ENCODE measurements at regions not wholly inside any gene's neighbourhood (a gene's known extent, or its start where the extent isn't known, plus 50 kb on each side); places are given as distances from the start of the nearest gene placed in this dataset.

DNA sequence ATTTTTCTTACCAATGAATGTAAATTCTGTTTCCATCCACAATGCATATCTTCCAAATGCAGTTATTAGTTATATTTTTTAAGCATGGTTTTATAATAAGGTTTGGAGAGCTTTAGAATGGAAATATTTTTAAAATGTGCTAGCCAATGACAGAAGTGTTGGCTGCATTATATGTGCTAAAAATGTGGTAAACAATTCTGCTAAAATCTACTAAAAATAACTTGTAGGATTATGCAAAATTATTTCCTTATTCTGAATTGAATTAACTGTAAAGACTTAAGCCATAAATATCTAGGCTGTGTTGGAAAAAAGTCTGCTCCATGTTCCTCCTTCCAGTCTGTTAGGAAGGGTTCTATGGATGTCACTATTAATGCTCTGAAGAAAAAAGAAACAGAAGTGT is 503.3 kb downstream of the PRR16 start:
- ATAC-seq (no peak), DNase-seq (no peak)
- intact Hi-C loops (cut with DNase I) = no loop called here

- DNase-seq = no peak
Observed at GRCh38 chr5:120974690-120975089, 510.6 kb downstream of the PRR16 start.

DNA sequence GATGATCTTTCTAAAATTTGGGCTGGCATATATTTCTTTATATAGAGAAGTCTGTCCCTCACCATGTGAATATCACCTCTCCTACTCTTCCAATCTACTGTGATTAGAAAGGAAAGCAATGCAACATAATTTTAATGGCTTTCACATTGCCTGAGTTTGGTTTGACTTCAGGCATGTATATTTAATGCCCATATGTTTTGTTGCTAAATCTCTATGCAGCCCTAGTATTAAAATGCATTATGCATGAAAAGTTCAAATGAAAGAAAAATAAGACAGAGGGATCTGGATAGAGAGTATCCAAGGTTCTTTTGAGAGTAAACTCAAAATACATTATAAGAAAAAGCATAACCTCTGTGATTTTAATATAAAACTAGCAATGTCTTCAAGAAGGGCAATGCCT is 518.3 kb downstream of the PRR16 start:
- ATAC-seq = no peak
- no peak for DNase-seq
- intact Hi-C loops (cut with DNase I) = no loop called here

More at GRCh38 chr5:120974690-120975089, 510.6 kb downstream of the PRR16 start:
- intact Hi-C loops (cut with DNase I) = no loop called here
- ATAC-seq = no peak

GRCh38 chr5:120985526-120985925 is 521.4 kb downstream of the PRR16 start:
- no peak for ATAC-seq
- intact Hi-C loops (cut with DNase I) = no loop called here

GRCh38 chr5:120988491-120988890 is 524.4 kb downstream of the PRR16 start:
- DNase-seq (no peak), ATAC-seq (no peak)
- intact Hi-C loops (cut with DNase I) = no loop called here

More at GRCh38 chr5:120985526-120985925, 521.4 kb downstream of the PRR16 start:
- DNase-seq = no peak

- ATAC-seq (no peak), DNase-seq (no peak)
- intact Hi-C loops (cut with DNase I) = no loop called here
Observed at GRCh38 chr5:120988941-120989340, 524.8 kb downstream of the PRR16 start.

- DNase-seq (no peak), ATAC-seq (no peak)
- intact Hi-C loops (cut with DNase I) = no loop called here
Observed at GRCh38 chr5:120991569-120991968, 527.5 kb downstream of the PRR16 start.

DNA sequence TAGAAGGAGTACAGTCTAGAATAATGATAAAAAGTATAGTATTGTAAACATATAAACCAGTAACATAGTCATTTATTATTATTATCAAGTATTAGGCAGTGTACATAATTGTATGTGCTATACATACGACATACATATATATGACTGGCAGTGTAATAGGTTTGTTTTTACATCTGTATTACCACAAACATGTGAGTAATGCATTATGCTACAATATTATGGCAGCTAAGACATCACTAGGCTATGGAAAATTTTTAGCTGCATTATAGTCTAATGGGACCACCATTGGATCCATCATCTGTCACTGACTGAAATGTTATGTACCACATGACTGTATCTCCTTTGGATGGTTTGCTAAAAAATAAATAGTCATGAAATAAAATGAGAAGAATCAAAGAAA is 530.0 kb downstream of the PRR16 start:
- intact Hi-C loops (cut with DNase I) = no loop called here
- ATAC-seq (no peak), DNase-seq (no peak)

- DNase-seq (no peak), ATAC-seq (no peak)
- intact Hi-C loops (cut with DNase I) = no loop called here
Observed at GRCh38 chr5:120999550-120999949, 535.5 kb downstream of the PRR16 start.

- intact Hi-C loops (cut with DNase I) = no loop called here
- DNase-seq (no peak), ATAC-seq (no peak)
Observed at GRCh38 chr5:121006217-121006616, 542.1 kb downstream of the PRR16 start.

- intact Hi-C loops (cut with DNase I) = no loop called here
- ATAC-seq (no peak), DNase-seq (no peak)
Observed at GRCh38 chr5:121008041-121008440, 543.9 kb downstream of the PRR16 start.

GRCh38 chr5:121009058-121009457 is 545.0 kb downstream of the PRR16 start:
- intact Hi-C loops (cut with DNase I) = no loop called here
- ATAC-seq = peak; percentile 49 to 53
- no peak for DNase-seq

DNA sequence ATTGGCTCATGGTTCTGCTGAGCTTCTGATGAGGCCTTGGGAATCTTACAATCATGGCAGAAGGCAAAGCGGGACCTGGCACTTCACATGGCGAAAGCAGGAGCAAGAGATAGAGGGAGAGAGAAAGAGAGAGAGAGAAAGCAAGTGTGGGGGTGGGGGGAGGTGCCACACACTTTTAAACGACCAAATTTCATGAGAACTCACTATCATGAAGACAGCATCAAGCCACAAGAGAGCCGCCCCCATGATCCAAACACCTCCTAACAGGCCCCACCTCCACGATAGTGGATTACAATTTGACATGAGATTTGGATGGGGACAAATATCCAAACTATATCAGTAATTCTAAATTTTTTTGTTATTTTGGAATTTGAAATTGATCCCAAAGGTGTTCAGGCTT is 553.9 kb downstream of the PRR16 start:
- DNase-seq (no peak), ATAC-seq (no peak)
- intact Hi-C loops (cut with DNase I) = no loop called here

DNA sequence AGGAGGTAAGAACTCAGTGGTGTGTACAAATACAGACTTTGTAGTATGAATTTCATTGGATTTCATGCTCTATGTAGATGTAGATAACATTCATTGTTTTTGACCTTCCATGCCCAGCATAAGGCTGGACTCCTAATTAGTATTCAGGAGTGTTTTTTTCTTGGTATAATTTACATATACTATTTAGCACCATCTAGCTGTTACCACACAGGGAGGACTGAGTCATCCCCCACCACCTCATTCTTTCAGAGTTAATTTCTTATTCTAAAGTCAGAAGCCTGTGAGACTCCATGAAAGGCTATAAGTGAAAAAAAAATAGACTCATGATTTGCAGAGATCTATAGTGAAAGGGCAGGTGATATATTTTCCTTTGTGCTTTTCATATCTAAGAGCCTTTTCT is 555.0 kb downstream of the PRR16 start:
- ATAC-seq (no peak), DNase-seq (no peak)
- intact Hi-C loops (cut with DNase I) = no loop called here

GRCh38 chr5:121019734-121020133 is 555.6 kb downstream of the PRR16 start:
- DNase-seq = no peak
- intact Hi-C loops (cut with DNase I) = no loop called here
- no peak for ATAC-seq

- DNase-seq (no peak), ATAC-seq (no peak)
- intact Hi-C loops (cut with DNase I) = no loop called here
Observed at GRCh38 chr5:121021681-121022080, 557.6 kb downstream of the PRR16 start.

- intact Hi-C loops (cut with DNase I) = no loop called here
- DNase-seq (no peak), ATAC-seq (no peak)
Observed at GRCh38 chr5:121024416-121025311, 560.6 kb downstream of the PRR16 start.

DNA sequence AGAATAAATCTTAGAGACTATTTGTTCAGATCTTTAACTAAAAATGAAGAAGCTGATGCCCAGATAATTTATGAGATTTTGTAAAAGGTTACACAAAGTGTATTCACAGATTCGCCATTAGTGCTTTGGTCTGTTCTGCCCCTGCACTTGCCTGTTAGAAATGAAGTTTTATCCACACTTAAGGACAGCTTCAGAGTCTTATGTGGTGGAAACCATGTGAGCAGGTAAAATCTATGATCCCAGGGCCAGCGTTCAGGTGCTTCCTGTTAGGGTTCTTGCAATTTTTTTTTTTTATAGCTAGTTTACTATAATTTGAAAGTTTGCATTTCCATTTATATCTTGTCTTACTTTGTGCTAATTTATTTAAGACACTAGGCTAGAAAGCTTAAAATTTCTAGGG is 561.6 kb downstream of the PRR16 start:
- no peak for DNase-seq
- no peak for ATAC-seq
- intact Hi-C loops (cut with DNase I) = no loop called here

GRCh38 chr5:121027636-121028035 is 563.5 kb downstream of the PRR16 start:
- DNase-seq = no peak
- intact Hi-C loops (cut with DNase I) = no loop called here

DNA sequence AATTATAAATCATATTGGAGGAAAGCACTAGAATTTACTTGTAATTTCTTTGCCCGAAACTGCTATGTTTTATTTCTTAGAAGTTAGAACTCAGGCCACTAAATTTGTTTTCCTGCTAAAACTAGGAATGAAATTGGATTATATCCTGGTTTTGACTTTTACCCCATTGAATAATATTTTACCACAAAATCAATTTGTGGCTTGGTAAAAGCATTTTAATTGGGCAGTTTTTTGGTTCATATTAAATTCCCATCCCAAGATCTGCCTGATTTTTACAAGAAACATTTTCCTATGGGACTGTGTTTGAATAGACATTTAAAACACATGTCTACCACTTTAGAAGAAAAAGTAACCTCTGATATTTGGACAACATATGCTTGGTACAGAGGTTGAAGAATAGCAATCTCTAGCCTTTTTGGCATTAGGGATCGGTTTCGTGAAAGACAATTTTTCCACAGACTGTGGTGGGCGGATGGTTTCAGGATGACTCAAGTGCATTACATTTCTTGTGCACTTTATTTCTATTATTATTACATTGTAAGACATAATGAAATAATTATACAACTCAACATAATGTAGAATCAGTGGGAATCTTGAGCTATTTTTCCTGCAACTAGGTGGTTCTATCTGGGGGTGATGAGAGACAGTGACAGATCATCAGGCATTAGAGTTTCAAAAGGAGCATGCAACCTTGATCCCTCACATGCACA is 565.6 kb downstream of the PRR16 start:
- intact Hi-C loops (cut with DNase I) = no loop called here
- DNase-seq (no peak), ATAC-seq (no peak)

More at GRCh38 chr5:121027636-121028035, 563.5 kb downstream of the PRR16 start:
- ATAC-seq = no peak

- intact Hi-C loops (cut with DNase I) = no loop called here
- ATAC-seq (no peak), DNase-seq (peak; percentile 19)
Observed at GRCh38 chr5:121031491-121031890, 567.4 kb downstream of the PRR16 start.

Measured in left cardiac atrium (tissue), 4 donors.